Eye (tissue), 1 donor: ENCODE measurements at regions not wholly inside any gene's neighbourhood (a gene's known extent, or its start where the extent isn't known, plus 50 kb on each side); places are given as distances from the start of the nearest gene placed in this dataset.
"Not testable (repeated sequence)": the region's sequence is repeated elsewhere in the genome, so short reads cannot be mapped to it uniquely, and the experiment has no call there.

ENCODE experiments used
- DNase-seq: peaks from one replicate; pipeline ENCODE4 v3.0.0-alpha.2; 2015

DNA sequence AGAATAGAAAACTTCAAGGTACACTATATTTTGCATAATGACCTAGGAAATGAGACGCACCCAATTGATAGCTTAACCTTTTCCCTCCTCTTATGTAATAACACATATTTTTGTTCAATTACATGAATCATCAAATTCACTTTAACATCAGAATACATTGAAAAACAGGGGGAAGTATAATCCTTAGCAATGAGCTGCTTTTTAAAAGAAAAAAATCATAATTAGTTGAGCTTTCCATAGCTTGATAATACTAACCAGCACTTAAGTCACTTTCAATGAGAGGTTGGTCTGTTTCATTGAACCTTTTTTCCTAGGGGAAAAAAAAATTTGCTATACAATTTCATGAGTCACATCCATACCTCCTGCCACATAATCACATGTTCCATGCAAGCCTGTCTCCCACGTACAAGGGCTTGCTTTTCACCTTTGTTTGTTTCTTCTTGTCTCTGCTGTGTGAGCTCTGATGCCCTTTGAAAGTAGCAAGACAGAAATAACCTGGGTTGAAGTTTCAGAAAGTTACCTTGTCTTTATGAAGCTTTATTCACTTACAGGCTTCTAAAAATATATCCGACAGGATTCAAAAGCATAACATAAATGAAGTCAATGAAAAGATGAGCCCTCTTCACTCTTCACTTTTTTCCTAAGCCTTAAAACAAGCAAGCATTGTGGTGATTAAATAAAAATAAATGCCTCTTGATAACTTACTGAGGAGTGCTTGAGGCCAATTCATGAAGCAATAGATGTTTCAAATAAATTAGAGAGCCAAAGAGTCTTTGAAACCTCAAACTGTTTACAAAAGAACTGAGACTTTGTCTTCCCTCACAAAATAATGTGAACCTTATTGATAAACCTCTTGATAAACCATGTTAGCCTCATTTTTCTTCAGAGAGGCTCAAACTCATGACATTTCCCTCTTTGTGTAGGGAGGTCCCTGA is 108.5 kb downstream of the FEM1C start:
- DNase-seq: no peak

DNA sequence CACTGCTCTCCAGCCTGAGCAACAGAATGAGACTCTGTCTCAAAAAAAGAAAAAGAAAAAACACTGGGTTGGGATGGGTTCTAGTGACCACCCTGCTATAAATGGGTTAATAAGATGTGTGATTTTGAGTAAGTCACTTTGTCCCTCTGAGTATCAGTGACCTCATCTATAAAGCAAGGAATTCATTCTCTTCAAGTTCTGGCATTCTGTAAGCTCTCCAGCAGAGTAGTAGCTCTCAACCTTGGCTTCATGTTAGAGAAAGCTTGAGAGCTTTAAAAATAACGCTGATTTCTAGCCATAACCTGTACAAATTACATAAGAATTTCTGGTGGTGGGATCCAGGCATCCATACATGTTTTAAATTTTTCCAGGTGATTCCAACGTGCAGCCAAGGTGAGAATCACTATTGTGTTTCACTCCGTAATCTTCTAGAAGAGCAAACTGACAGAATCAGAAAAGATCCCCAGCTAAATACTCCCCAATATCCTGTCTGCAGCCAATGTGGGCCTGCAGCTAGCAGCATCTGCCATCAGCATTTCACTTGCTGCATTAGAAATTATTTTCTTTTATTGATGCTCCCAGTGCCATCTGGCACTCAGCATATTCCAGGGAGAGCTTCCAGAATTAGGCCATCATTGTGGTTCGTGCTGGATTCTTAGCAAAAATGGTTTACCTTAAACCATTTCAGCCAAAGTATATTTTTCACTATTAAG is 109.4 kb downstream of the FEM1C start:
- DNase-seq: no peak

DNA sequence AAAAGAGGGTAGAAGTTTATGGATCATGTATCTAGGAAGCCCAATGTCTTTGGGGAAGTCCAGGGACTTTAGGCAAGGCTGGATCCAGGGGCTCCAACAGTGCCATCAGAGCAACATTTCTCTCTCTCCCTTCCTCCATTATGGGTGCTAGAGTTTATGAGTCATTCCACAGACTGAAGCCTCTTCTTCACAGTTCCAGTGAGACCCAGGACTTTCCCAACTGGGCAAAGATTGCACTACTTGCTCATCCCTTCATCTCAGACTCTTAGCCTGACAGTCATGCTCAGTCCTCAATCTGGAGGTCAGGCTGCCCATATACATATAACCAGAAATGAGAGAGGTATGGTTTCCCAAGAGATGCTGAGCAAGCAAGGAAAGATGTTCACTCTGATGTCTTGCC is 110.7 kb downstream of the FEM1C start:
- no peak for DNase-seq

DNA sequence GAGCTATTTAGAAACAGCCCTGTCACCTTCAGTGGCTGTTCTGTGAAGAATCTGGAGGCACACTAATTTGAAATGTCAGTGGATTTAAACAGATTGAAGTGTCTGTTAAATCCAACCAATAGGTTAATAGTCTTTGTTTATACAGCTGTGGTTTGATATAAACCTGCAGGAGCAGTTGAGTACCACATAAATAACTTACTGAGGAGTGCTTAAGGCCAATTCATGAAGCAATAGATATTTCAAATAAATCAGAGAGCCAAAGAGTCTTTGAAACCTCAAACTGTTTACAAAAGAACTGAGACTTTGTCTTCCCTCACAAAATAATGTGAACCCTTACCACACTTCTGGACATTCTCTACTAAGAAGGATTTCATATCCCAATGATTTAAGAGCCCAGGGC is 111.9 kb downstream of the FEM1C start:
- no peak for DNase-seq

DNA sequence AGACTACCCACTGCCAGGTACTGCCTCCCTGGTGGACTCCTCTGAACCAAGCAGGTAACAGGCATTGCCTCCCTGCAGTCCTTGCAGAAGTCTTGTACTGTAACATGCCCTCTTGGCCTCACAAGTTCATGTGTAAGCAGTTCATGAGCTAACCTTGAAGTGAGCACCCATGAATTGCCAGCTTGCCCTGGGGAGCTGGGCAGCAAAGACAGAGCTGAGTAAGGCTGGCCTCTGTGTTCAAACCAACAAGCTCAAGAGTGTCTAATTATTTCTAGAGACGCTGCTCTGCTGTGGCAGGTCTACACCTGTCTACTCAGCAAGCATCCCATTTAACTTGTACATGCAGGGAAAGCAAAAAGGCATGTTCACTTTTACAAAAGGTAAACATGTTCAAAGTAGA is 113.5 kb downstream of the FEM1C start:
- DNase-seq: no peak

DNA sequence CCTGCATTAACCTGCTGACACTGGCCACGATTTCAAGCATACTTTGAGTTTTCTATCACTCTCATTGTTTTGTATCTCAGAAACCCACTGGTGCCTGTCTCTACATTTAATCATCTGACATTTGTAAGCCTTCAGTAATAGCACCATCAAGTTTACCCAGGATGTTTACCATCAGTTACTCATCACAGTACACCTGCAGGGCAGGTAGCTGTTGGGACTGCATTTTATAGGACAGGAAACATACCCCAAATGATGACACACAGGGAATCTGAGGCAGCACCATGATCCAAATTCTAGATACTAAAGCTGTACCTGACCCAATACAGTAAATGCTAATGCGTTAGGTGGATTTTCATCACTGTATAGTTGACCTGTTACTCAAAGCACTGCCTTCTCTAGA is 114.2 kb downstream of the FEM1C start:
- DNase-seq: no peak

DNA sequence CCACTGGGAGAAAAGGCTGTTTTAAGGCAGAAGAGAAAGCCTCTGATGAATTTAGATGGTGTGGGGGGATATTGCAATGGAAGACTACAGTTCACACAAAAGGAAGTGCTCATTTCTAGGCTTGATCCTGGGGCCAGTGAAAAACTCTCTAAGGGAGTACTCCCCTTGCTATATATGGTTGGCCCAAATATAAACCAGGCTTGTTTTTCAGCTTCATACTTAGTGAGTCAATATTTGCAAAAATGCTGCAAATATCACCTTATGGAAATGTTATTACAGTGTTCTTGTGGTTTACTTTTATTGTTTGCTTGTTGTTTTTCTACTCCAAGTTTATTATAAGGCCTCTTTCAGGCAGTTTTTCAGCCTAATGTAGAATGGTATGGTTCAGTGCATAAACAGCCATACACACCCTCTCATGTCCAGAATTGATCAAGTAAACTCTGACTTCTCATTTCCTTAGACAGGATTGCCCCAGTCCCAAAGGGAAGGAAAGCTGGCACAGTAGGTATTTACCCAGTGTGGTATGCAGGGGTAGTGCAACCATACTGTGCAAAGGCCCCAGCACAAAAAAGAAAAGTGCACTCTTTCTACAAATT is 115.1 kb downstream of the FEM1C start:
- DNase-seq: no peak

DNA sequence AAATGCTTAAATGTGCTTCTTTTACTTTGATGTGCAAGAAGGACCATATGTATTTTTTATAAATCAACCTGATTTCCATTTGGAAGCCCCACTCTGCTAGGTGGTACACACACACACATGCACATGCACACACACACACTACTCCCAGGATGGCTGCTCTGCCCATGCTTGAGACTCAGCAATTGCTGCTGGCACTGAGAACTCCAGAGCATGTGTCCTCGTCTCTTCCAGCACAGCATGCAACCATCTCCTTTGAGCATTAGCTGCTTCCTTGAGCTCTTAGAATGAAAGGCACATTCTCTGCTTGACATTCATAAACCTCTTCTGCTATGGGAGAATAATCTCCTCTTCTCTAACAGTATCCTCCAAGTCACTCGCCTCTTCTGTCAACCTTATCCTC is 115.9 kb downstream of the FEM1C start:
- DNase-seq: no peak

DNA sequence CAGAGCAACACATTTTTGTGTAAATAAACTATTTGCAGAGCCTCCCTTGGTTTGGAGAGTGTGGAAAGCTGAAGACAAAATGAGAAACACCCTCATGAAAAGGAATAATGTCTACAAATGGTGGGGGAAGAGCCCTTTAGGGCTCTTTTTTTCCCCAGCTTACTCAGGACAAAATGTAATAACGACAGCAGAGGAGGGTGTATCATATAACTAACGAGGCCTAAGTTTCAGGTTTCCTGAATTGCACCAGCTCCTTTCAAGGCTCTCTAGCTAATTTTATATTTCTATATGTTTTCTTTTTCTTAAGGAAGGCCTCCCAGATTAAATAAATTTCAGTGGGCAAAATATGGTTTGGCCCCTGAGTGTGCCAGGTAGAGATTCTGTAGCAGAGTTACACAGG is 116.3 kb downstream of the FEM1C start:
- no peak for DNase-seq

DNA sequence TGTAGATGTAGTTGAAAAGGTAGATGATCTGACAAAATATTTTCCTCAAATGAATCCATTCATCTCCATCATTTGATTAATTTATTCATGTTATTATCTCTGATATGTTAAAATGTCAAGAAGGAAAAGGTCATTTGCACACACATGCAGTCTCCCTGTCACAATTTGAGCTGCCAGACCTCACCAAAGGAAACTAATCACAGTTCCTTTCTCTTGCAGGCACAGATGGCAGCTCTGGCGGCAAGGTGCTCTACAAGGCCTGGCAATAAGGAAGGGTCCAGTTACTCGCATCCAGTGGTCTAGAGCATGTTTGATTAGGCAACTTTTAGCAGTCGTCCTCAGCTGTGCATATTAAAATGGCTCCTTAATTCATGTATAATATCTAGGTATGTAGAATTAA is 120.1 kb downstream of the FEM1C start:
- DNase-seq: no peak

DNA sequence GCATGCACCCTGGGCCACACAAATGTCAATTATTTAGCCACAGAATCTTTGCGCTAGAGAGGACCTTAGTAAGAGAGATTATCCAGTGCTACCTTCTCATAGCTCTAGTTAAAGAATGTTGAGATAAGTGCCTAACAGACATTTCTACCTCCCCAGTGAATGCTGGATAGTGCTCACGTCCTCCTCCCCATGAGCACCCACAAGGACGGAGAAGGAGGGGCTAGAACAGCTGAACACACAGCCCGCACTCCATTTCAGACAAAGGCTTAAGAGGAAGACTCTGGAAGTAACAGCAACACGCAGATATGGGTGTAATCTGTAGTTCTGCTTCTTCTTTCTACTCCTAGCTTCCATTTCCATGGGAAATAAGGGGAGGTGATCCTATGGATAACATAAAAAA is 120.5 kb downstream of the FEM1C start:
- DNase-seq: no peak

DNA sequence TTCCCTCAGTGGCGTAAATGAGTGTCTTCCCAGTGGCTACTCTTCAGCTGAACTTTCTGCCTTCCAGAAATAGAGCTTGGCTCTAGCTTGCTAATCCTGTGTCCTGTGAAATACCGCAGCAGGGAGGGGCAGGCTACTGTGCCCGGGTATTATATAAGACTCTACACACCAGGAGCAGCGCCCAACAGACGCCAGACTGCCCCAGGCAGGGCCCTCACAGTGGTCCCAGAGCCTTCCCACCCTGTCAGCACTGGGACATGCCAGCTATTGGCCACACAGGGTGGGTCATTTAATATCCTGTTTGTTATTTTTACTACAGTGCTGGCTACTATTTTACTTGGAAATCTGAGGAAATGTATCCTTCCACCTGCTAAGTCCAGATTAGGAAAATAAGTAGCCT is 121.0 kb downstream of the FEM1C start:
- no peak for DNase-seq

DNA sequence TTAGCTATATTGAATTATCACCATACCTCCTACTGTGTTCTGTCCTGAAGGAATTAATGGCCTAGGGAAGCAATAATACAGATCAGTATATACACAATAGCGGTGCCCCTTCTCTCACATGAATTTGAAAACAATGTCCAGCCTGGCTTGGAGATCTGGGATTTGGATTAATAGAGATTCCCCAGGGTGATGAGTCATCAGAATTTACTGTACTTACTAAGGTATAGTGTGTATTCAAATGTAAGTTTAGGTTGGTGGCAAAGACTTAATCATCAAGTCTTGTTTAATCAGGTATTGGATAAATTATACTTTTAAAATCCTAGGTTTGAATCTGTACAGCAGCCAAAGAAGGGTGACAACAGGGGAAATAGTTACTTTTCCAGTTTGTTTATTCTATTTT is 121.5 kb downstream of the FEM1C start:
- no peak for DNase-seq

DNA sequence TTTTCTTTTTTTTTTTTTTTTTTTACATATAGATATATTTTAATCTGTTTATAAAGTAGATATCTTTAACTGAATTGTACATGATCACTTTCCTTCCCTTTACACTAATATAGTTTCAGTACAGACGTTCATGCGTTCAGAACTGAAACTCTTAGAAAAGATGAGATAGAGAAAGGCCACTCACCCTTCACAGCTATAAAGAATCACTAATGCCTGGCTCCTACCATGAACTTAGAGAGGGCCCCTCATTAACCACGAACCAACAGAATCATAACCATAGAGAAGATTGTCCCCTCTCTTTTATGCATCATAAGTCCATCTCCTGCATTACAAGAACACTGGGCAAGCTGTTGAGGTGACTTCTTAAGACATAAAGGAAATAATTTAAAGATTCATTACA is 123.8 kb downstream of the FEM1C start:
- DNase-seq: not testable (repeated sequence)

DNA sequence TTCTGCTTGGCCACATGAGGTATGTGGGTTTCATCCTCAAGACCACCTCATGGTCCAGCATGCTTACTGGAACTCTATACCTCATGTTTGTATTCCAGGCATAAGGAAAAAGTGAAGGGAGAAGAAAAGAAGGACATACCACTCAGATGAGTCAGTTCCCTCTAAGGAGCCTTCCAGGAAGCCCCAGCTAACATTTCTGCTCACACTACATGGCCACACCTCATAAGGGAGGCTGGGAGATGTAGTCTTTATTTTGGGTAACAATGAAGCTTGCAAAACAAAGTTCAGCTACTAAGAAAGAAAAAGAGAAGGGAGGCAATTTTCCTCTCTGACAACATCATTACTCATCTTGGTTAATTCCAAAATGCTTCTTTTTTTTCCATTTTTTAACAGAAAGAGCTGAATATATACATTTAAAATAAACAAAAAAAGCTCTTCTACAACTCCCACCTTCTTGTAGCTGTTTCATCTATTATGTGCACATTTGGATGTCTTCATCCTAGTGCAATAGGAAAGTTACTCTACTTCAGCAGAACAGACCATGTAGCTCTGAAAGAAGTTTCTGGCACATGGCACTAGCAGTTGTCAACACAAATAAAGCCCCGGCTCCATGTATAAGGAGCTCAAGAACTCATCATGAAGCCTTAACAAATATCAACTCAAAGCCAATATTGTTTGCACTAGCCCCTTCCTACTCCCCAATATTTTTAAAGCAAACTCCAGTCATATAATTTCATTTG is 123.6 kb upstream of the CCDC112 start:
- DNase-seq: no peak

DNA sequence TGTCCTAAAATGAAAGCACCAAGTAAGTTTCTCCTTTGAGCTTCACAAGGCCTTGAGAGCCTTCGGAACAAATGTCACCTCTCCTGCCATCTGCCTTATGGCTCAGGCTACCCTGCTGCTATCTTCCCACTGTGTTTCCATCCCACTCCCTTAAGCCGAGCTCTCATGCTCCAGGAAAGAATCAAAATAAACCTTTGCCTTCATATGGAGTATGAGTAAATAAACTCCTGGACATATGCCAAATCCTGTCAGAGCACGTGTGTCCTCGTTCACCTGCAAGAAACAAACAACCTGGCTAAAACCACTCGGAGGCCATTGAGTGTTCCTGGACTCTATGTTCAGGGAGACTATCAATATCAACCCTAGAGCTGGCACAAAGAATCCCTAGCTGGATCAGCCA is 122.3 kb upstream of the CCDC112 start:
- no peak for DNase-seq

DNA sequence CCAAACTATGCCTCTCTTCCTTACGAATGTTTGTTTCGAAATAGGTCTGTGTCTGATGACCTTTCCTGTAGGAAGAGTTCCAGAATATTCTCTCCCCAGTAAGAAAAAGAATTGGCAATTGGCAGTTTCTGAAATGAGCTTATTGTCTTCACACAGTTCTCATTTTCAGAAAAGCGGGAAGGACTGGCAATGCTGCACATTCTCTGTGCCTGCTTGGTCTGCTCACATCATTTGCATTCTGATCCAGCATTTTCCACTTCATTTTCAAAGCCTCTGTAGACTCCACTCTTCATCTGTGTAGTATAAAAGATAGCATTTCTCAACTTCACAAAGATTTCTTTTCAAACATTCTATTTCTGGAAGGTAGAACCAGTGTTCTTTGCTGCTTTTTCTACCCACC is 120.6 kb upstream of the CCDC112 start:
- no peak for DNase-seq

DNA sequence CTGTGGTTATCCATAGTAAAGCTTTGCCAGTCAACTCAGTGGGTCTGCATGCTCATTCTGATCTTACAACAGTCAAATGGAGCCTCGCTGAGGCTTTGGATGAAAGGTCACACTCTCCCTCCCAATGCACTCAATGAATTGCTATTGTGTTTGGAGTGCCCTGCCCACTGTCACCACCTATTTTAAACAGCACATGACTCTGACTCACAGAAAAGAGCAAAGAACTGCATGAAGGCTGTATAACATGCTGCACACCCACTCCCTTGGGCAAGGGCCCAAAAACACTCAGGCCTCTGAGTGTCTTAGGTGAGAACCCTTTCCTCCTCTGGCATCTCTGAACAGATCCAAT is 118.7 kb upstream of the CCDC112 start:
- no peak for DNase-seq

DNA sequence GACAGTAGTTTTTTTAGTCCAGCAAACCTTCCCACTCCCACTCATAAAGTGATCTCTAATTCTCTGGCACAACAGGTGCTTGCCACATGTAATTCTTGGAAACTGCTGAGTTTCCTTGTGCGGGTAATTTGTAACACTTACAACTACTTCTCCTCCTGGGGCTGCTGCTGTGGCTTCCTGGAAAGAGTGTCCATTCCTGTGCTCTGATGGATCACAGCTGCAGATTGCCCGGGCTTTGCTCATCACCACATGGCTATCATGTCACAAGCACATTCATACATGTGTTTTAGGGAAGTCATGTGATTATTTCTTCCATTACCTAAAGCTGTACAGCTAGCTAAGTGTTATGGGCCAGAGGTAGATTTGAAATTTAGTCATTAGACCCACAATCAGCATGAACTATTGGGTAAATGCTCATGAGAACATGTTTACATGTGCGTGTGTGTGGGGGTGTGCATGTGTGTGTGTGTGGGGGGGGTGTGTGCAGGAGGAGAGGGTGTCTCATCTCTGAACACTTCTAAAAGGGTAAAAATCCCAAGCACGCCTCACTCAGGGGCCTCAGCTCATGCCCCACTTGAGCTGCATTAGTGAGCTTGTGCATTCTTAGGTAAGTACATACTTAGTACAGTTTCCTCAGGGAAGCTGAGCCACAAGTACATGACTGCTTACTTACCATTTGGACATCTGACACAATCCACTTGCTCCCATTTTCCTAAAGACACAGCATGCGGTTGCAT is 118.1 kb upstream of the CCDC112 start:
- DNase-seq: peak; percentile 30

DNA sequence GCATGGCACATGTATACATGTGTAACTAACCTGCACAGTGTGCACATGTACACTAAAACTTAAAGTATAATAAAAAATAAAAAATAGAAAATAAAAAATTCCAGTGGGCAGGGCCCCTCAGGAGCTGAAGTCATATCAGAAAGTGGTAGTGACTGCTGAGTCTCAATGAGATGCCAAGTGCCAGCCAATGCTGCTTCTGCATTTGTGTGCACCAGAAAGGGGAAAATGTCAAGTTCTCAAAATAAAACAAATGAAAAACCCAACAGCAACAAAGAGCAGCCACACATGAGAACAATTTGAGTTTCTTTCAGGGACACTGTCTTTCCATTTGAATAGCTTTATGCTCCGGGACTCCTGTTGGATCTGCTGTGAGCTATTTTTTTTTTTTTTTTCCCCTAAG is 117.2 kb upstream of the CCDC112 start:
- no peak for DNase-seq

DNA sequence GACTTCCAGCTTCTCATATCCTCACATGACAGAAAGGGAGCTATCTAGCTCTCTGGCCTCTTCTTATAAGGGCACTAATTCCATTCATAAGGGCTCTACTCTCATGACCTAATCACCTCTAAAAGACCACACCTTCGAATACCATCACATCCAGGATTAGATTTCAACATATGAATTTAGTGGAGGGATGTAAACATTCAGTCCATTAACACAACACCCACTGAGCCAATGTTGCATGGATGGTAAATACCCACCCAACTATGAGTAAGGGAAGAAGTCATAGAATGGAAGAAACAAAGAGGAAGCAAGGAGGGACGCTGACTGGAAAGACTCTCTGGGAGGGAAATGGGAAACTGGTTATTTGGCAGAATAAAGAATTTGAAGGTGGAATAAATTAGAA is 112.6 kb upstream of the CCDC112 start:
- no peak for DNase-seq

DNA sequence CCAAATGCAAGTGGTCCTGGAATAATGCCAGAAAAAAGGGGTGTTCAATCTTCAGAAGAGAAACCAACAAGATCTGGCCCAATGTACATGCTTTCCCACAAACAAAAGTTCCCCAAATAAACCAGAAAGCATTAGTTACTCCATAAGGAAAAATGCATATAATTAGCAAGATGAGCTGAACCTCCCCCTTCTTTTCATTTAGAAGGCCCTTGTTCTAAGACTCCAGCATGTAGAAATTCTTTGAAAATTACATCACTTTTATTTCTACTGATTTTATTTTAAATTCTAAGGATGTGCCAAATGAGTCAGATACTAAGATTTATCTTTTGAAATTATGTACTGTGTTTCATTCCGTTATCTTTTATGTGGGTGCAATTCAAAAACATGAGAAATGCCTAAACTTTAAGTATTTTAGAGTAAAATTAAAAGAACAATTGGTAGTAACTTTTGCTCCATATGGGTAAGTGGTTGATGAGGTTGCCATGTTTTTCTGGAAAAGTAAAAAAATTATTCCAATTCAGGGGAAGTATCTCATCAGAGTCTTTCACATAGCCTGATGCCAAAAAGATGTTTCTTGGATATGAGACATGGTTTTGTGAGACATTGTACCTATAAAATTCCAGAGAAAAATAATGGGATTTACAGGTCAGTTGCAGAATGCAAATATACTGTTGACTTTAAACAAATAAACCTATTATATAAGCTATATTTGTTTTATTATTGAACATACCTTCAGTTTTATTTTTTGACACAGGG is 106.5 kb upstream of the CCDC112 start:
- no peak for DNase-seq
